C4-2B (cell line): ENCODE measurements at regions not wholly inside any gene's neighbourhood (a gene's known extent, or its start where the extent isn't known, plus 50 kb on each side); places are given as distances from the start of the nearest gene placed in this dataset.
"Not testable (repeated sequence)": the region's sequence is repeated elsewhere in the genome, so short reads cannot be mapped to it uniquely, and the experiment has no call there.

Source experiments
- ZFX ChIP-seq: fragments of 450-650 bp; IDR thresholded peaks from 2 replicates; pipeline ENCODE4 v1.6.1; 2017
- TF ChIP-seq, protein P1 (sequence below): fragments of 450-650 bp; conservative IDR thresholded peaks from 2 replicates; pipeline ENCODE4 v1.5.1; 2017; ENCODE audit warnings: mild to moderate bottlenecking

DNA sequence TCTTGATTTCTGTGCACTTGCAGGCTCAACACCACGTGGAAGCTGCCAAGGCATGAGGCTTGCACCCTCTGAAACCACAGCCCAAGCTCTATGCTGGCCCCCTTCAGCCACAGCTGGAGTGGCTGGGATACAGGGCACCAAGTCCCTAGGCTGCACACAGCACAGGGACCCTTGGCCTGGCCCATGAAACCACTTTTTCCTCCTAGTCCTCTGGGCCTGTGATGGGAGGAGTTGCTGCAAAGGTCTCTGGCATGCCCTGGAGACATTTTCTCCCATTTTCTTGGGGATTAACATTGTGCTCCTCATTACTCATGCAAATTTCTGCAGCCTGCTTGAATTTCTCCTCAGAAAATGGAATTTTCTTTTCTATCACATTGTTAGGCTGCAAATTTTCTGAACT, 629.8 kb upstream of the NR2F2 start:
- TF ChIP-seq, protein P1, sequence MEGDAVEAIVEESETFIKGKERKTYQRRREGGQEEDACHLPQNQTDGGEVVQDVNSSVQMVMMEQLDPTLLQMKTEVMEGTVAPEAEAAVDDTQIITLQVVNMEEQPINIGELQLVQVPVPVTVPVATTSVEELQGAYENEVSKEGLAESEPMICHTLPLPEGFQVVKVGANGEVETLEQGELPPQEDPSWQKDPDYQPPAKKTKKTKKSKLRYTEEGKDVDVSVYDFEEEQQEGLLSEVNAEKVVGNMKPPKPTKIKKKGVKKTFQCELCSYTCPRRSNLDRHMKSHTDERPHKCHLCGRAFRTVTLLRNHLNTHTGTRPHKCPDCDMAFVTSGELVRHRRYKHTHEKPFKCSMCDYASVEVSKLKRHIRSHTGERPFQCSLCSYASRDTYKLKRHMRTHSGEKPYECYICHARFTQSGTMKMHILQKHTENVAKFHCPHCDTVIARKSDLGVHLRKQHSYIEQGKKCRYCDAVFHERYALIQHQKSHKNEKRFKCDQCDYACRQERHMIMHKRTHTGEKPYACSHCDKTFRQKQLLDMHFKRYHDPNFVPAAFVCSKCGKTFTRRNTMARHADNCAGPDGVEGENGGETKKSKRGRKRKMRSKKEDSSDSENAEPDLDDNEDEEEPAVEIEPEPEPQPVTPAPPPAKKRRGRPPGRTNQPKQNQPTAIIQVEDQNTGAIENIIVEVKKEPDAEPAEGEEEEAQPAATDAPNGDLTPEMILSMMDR = not testable (repeated sequence)
- TF ChIP-seq ZFX = not testable (repeated sequence)
